IPS-15b (cell line): ENCODE measurements at regions not wholly inside any gene's neighbourhood (a gene's known extent, or its start where the extent isn't known, plus 50 kb on each side); places are given as distances from the start of the nearest gene placed in this dataset.

Experiments used
- H3K27me3 ChIP-seq: one replicate; pipeline ENCODE4 v1.6.1; 2013; ENCODE audit warnings: low read length; ENCODE audit not compliant: control insufficient read depth, insufficient read depth
- H3K36me3 ChIP-seq: one replicate; pipeline ENCODE4 v1.6.1; 2013; ENCODE audit warnings: low read length; ENCODE audit not compliant: control insufficient read depth, insufficient read depth
- H3K4me1 ChIP-seq: one replicate; pipeline ENCODE4 v1.6.1; 2013; ENCODE audit warnings: mild to moderate bottlenecking, low read length; ENCODE audit not compliant: control insufficient read depth, insufficient read depth
- H3K4me3 ChIP-seq: one replicate; pipeline ENCODE4 v1.5.1; 2013; ENCODE audit warnings: low read depth, low read length
- H3K9ac ChIP-seq: one replicate; pipeline ENCODE4 v1.6.1; 2013; ENCODE audit warnings: low read depth, mild to moderate bottlenecking, low read length
- H3K9me3 ChIP-seq: one replicate; pipeline ENCODE4 v1.6.1; 2013; ENCODE audit warnings: mild to moderate bottlenecking, low read length; ENCODE audit not compliant: control insufficient read depth, insufficient read depth

- Histone ChIP-seq H3K9ac (no peak overlapping the region), H3K9me3 (no peaks in the 10 kb centered on the region), H3K36me3 (no peaks in the 10 kb centered on the region), H3K27me3 (no peaks in the 10 kb centered on the region), H3K4me3 (no peak overlapping the region), H3K4me1 (no peaks in the 10 kb centered on the region)
These were observed 89.7 kb upstream of the KLF13 start for GRCh38 chr15:31237043-31237324.

GRCh38 chr15:31238906-31239305, 87.7 kb upstream of the KLF13 start:
- H3K4me3 ChIP-seq: no peak overlapping the region
- no peaks in the 10 kb centered on the region for H3K36me3 ChIP-seq
- H3K27me3 ChIP-seq: no peaks in the 10 kb centered on the region
- H3K9me3 ChIP-seq: no peaks in the 10 kb centered on the region
- no peak overlapping the region for H3K9ac ChIP-seq
- no peaks in the 10 kb centered on the region for H3K4me1 ChIP-seq

- Histone ChIP-seq H3K4me3 (no peak overlapping the region), H3K9ac (no peak overlapping the region), H3K27me3 (no peaks in the 10 kb centered on the region), H3K4me1 (no peaks in the 10 kb centered on the region), H3K36me3 (no peaks in the 10 kb centered on the region), H3K9me3 (no peaks in the 10 kb centered on the region)
These were observed 87.2 kb upstream of the KLF13 start for GRCh38 chr15:31239409-31239808.

GRCh38 chr15:31241888-31242522, 84.6 kb upstream of the KLF13 start:
- Histone ChIP-seq H3K4me3 (no peak overlapping the region), H3K36me3 (no peaks in the 10 kb centered on the region), H3K9ac (no peak overlapping the region), H3K9me3 (no peaks in the 10 kb centered on the region), H3K4me1 (no peaks in the 10 kb centered on the region), H3K27me3 (no peaks in the 10 kb centered on the region)

GRCh38 chr15:31243895-31244294, 82.7 kb upstream of the KLF13 start:
- H3K27me3 ChIP-seq: no peaks in the 10 kb centered on the region
- H3K9me3 ChIP-seq: no peaks in the 10 kb centered on the region
- no peak overlapping the region for H3K4me3 ChIP-seq
- H3K36me3 ChIP-seq: no peaks in the 10 kb centered on the region
- no peak overlapping the region for H3K9ac ChIP-seq
- H3K4me1 ChIP-seq: no peaks in the 10 kb centered on the region

GRCh38 chr15:31245135-31245689, 81.4 kb upstream of the KLF13 start:
- H3K36me3 ChIP-seq: no peaks in the 10 kb centered on the region
- H3K27me3 ChIP-seq: no peaks in the 10 kb centered on the region
- no peaks in the 10 kb centered on the region for H3K4me1 ChIP-seq
- H3K9me3 ChIP-seq: no peaks in the 10 kb centered on the region
- H3K9ac ChIP-seq: no peak overlapping the region
- H3K4me3 ChIP-seq: no peak overlapping the region

- Histone ChIP-seq H3K4me1 (no peaks in the 10 kb centered on the region), H3K9me3 (no peaks in the 10 kb centered on the region), H3K27me3 (no peaks in the 10 kb centered on the region), H3K4me3 (no peak overlapping the region), H3K36me3 (no peaks in the 10 kb centered on the region), H3K9ac (no peak overlapping the region)
These were observed 80.9 kb upstream of the KLF13 start for GRCh38 chr15:31245756-31246155.

GRCh38 chr15:31247404-31247803, 79.2 kb upstream of the KLF13 start:
- H3K9ac ChIP-seq: no peak overlapping the region
- no peaks in the 10 kb centered on the region for H3K36me3 ChIP-seq
- H3K9me3 ChIP-seq: no peaks in the 10 kb centered on the region
- no peaks in the 10 kb centered on the region for H3K4me1 ChIP-seq
- H3K4me3 ChIP-seq: no peak overlapping the region
- H3K27me3 ChIP-seq: no peaks in the 10 kb centered on the region

- no peaks in the 10 kb centered on the region for H3K36me3 ChIP-seq
- H3K9ac ChIP-seq: no peak overlapping the region
- no peak overlapping the region for H3K4me3 ChIP-seq
- no peaks in the 10 kb centered on the region for H3K27me3 ChIP-seq
- H3K9me3 ChIP-seq: no peaks in the 10 kb centered on the region
- no peaks in the 10 kb centered on the region for H3K4me1 ChIP-seq
These were observed 78.4 kb upstream of the KLF13 start for GRCh38 chr15:31248263-31248662.

GRCh38 chr15:31248951-31249350, 77.7 kb upstream of the KLF13 start:
- Histone ChIP-seq H3K27me3 (no peaks in the 10 kb centered on the region), H3K4me3 (no peak overlapping the region), H3K36me3 (no peaks in the 10 kb centered on the region), H3K9me3 (no peaks in the 10 kb centered on the region), H3K9ac (no peak overlapping the region), H3K4me1 (no peaks in the 10 kb centered on the region)

- H3K9ac ChIP-seq: no peak overlapping the region
- H3K27me3 ChIP-seq: no peaks in the 10 kb centered on the region
- no peaks in the 10 kb centered on the region for H3K9me3 ChIP-seq
- no peaks in the 10 kb centered on the region for H3K4me1 ChIP-seq
- no peak overlapping the region for H3K4me3 ChIP-seq
- H3K36me3 ChIP-seq: no peaks in the 10 kb centered on the region
These were observed 76.6 kb upstream of the KLF13 start for GRCh38 chr15:31250033-31250432.

- Histone ChIP-seq H3K9ac (no peak overlapping the region), H3K4me3 (no peak overlapping the region), H3K9me3 (no peaks in the 10 kb centered on the region), H3K36me3 (no peaks in the 10 kb centered on the region), H3K4me1 (no peaks in the 10 kb centered on the region), H3K27me3 (no peaks in the 10 kb centered on the region)
These were observed 75.5 kb upstream of the KLF13 start for GRCh38 chr15:31251165-31251564.
